Pancreas (tissue), 10 donors: ENCODE measurements at regions not wholly inside any gene's neighbourhood (a gene's known extent, or its start where the extent isn't known, plus 50 kb on each side); places are given as distances from the start of the nearest gene placed in this dataset.
"Not testable (repeated sequence)": the region's sequence is repeated elsewhere in the genome, so short reads cannot be mapped to it uniquely, and the experiment has no call there.

Experiments
- ATAC-seq, 4 donors: fragments of 200-7000 bp; cut with Tn5 transposase; one replicate each; pipeline versions ENCODE4 v1.8.0 to v1.9.1; 2020; ENCODE audit warnings: mild to moderate bottlenecking in 4 of 4, moderate library complexity in 4 of 4
- DNase-seq, 6 donors: peaks; one replicate each; pipeline ENCODE4 v3.0.0-alpha.2; 2020
- FAIRE-seq: peaks from 2 replicates; lab custom pipeline; 2012; peaks lifted over from hg19 to GRCh38; lab: Jason Lieb, UNC
- H3K27ac ChIP-seq, 4 donors: fragments of 200-600 bp; sonication (generic); 1 replicate in 3 of 4; 2 replicates in 1 of 4; pipeline versions ENCODE4 v1.5.0 to v1.8.0; 2020
- H3K27me3 ChIP-seq, 4 donors: fragments of 200-600 bp; one replicate each; pipeline ENCODE4 v1.8.0; 2021
- H3K36me3 ChIP-seq, 3 donors: fragments of 200-600 bp; sonication (generic) in 1 of 3; one replicate each; pipeline versions ENCODE4 v1.5.0 to v1.8.0; 2020 to 2021
- H3K4me1 ChIP-seq, 3 donors: fragments of 200-600 bp; one replicate each; pipeline ENCODE4 v1.8.0; 2021
- H3K4me3 ChIP-seq, 4 donors: fragments of 200-600 bp; sonication (generic) in 2 of 4; one replicate each; pipeline versions ENCODE4 v1.5.0 to v1.8.0; 2020 to 2021
- H3K9me3 ChIP-seq, 4 donors: fragments of 200-600 bp; one replicate each; pipeline ENCODE4 v1.8.0; 2021
- CTCF ChIP-seq, 4 donors: fragments of 200-600 bp; sonication (generic) in 3 of 4; IDR thresholded peaks; one replicate each; pipeline versions ENCODE4 v1.5.0 to v1.8.0; 2021; ENCODE audit warnings: antibody characterized with exemption in 4 of 4
- WGBS, 2 donors: extraction: QIAGEN DNeasy Blood & Tissue Kit; methylation state at CpG; one replicate each; pipeline ENCODE4 v1.1.7; 2013; 5-methylcytosine and 5-hydroxymethylcytosine counted together
- intact Hi-C, 3 donors: fragments of 100-400 bp; cut with DNase I; formaldehyde crosslinking; loops; one replicate each; pipeline versions ENCODE4 v1.11.1 to v1.14.2; 2022
- donor health status: healthy with polysubstance abuse.
- donor health status: DM: no; HTN: no; CAD: no; lungs with moderate emphysema.
- donor health status: DM: no; HTN: no; CAD: no.
- donor health status: control.
- donor health status: control.
- donor health status: Bipolar disorder and iron deficiency.
- donor health status: DM: yes; HTN: yes; CAD: no.
- donor health status: DM: no; HTN: no; CAD: no.
- donor health status: DM: no; HTN: no; CAD: no.
- donor health status: DM: yes; HTN: yes; CAD: no.

- no peak overlapping the region for H3K27ac ChIP-seq
- no peak overlapping the region for H3K4me3 ChIP-seq
- ATAC-seq = no peak
- H3K4me1 ChIP-seq = no peaks in the 10 kb centered on the region
- peak in 1 of 6 donors; percentile 45 for DNase-seq
- no peak for FAIRE-seq
- no peak for TF ChIP-seq CTCF (IDR thresholded peaks at IDR 0.05)
- intact Hi-C loops = no loop called here
- H3K9me3 ChIP-seq = no peaks in the 10 kb centered on the region
- H3K36me3 ChIP-seq = no peaks in the 10 kb centered on the region
- WGBS, 2 donors = 86 to 89% methylated on average over 34 of the region's 34 CpGs
- no peaks in the 10 kb centered on the region for H3K27me3 ChIP-seq
Measured at GRCh38 chr15:77898811-77899730, 178.4 kb downstream of the TBC1D2B start.

- FAIRE-seq = no peak
- no peak overlapping the region for H3K27ac ChIP-seq
Measured at GRCh38 chr15:77897896-77898406, 179.6 kb downstream of the TBC1D2B start.

GRCh38 chr15:77897113-77897895 lies 180.2 kb downstream of the TBC1D2B start:
- H3K27me3 ChIP-seq, H3K36me3 ChIP-seq, H3K4me3 ChIP-seq, H3K9me3 ChIP-seq, H3K27ac ChIP-seq, FAIRE-seq, intact Hi-C loops, H3K4me1 ChIP-seq, ATAC-seq: not testable (repeated sequence)
- 74 to 86% methylated on average over 29 to 37 of the region's 37 CpGs for WGBS, 2 donors
- peak in 1 of 6 donors; percentile 59 for DNase-seq

More at GRCh38 chr15:77897896-77898406, 179.6 kb downstream of the TBC1D2B start:
- Histone ChIP-seq H3K4me1 (no peaks in the 10 kb centered on the region), H3K36me3 (no peaks in the 10 kb centered on the region), H3K9me3 (no peaks in the 10 kb centered on the region), H3K4me3 (no peak overlapping the region), H3K27me3 (no peaks in the 10 kb centered on the region)
- no peak for DNase-seq
- WGBS, 2 donors = 84 to 88% methylated on average over 12 of the region's 12 CpGs
- no peak for ATAC-seq
- intact Hi-C loops = no loop called here
- TF ChIP-seq CTCF (IDR thresholded peaks at IDR 0.05) = no peak

GRCh38 chr15:77896147-77897112 lies 181.1 kb downstream of the TBC1D2B start:
- peak in 1 of 6 donors; percentile 41 for DNase-seq
- FAIRE-seq, H3K27me3 ChIP-seq, H3K36me3 ChIP-seq, H3K4me1 ChIP-seq, intact Hi-C loops, H3K27ac ChIP-seq, ATAC-seq, H3K9me3 ChIP-seq, H3K4me3 ChIP-seq: not testable (repeated sequence)
- 72 to 79% methylated on average over 27 to 32 of the region's 32 CpGs for WGBS, 2 donors

GRCh38 chr15:77895742-77896141 lies 181.8 kb downstream of the TBC1D2B start:
- TF ChIP-seq CTCF (IDR thresholded peaks at IDR 0.05) = no peak
- Histone ChIP-seq H3K9me3 (no peaks in the 10 kb centered on the region), H3K27me3 (no peaks in the 10 kb centered on the region), H3K27ac (no peak overlapping the region), H3K4me3 (no peak overlapping the region), H3K36me3 (no peaks in the 10 kb centered on the region), H3K4me1 (no peaks in the 10 kb centered on the region)
- intact Hi-C loops = no loop called here
- FAIRE-seq = no peak
- ATAC-seq = no peak
- no peak for DNase-seq
- WGBS, 2 donors = 57 to 68% methylated on average over 3 of the region's 3 CpGs

GRCh38 chr15:77895145-77895544 lies 182.4 kb downstream of the TBC1D2B start:
- WGBS, 2 donors = 58 to 61% methylated on average over 4 of the region's 4 CpGs
- ATAC-seq, FAIRE-seq, H3K4me3 ChIP-seq, DNase-seq, intact Hi-C loops, H3K36me3 ChIP-seq, H3K27ac ChIP-seq, H3K4me1 ChIP-seq, H3K27me3 ChIP-seq, H3K9me3 ChIP-seq: not testable (repeated sequence)

- 51 to 58% methylated on average over 37 to 51 of the region's 52 CpGs for WGBS, 2 donors
- H3K27ac ChIP-seq, intact Hi-C loops, H3K36me3 ChIP-seq, H3K4me1 ChIP-seq, H3K9me3 ChIP-seq, H3K27me3 ChIP-seq, ATAC-seq, FAIRE-seq, H3K4me3 ChIP-seq: not testable (repeated sequence)
- DNase-seq = peak in 2 of 6 donors; percentile 2 to 51
Measured at GRCh38 chr15:77893671-77894640, 183.6 kb downstream of the TBC1D2B start.
